IMR-90 (cell line): ENCODE measurements at regions not wholly inside any gene's neighbourhood (a gene's known extent, or its start where the extent isn't known, plus 50 kb on each side); places are given as distances from the start of the nearest gene placed in this dataset.

Experiments used
- ATAC-seq: fragments of 200-7000 bp; cut with Tn5 transposase; 2 replicates; pipeline ENCODE4 v1.9.1; 2020; ENCODE audit warnings: low read depth, mild to moderate bottlenecking, moderate library complexity
- BruUV-seq: library from RNA; stranded (reverse); fragments of 400-500 nt; replicated peaks from 2 replicates; lab custom pipeline; 2021; lab: Mats Ljungman, UMichigan
- CTCF ChIA-PET: fragments of 300-600 bp; formaldehyde crosslinking; extraction: SDS; loops from one replicate; lab custom pipeline; 2021; ENCODE audit warnings: antibody characterized with exemption; lab: Yijun Ruan, JAX
- POLR2A ChIA-PET: fragments of 300-600 bp; sonication (Branson Sonifier 250); formaldehyde crosslinking; loops from one replicate; lab custom pipeline; 2022; ENCODE audit warnings: antibody characterized with exemption; ENCODE audit not compliant: unreplicated experiment; lab: Charles Lee
- DNase-seq: peaks from one replicate; pipeline ENCODE4 v3.0.0; 2013
- H2AFZ ChIP-seq: replicated peaks from 2 replicates; pipeline ENCODE3; 2013; ENCODE audit warnings: low read length, mild to moderate bottlenecking; ENCODE audit not compliant: poor library complexity
- H2AK5ac ChIP-seq: 2 replicates; pipeline ENCODE4 v1.6.1; 2013; ENCODE audit warnings: low read depth, low read length, inconsistent platforms
- H2AK9ac ChIP-seq: replicated peaks from 2 replicates; pipeline ENCODE3; 2013; ENCODE audit warnings: mild to moderate bottlenecking, low read depth, low read length, moderate library complexity; ENCODE audit not compliant: poor library complexity
- H2BK120ac ChIP-seq: 2 replicates; pipeline ENCODE4 v1.6.1; 2013; ENCODE audit warnings: low read depth, low read length, inconsistent platforms
- H2BK15ac ChIP-seq: 3 replicates; pipeline ENCODE4 v1.6.1; 2013; ENCODE audit warnings: low read depth, low read length, inconsistent platforms
- H2BK20ac ChIP-seq: 2 replicates; pipeline ENCODE4 v1.6.1; 2013; ENCODE audit warnings: low read depth, mild to moderate bottlenecking, inconsistent platforms, low read length, moderate library complexity
- H2BK5ac ChIP-seq: 2 replicates; pipeline ENCODE4 v1.6.1; 2013; ENCODE audit warnings: mild to moderate bottlenecking, low read depth, low read length, inconsistent platforms; ENCODE audit not compliant: poor library complexity, severe bottlenecking
- H3K14ac ChIP-seq: replicated peaks from 2 replicates; pipeline ENCODE4 v1.6.1; 2013; ENCODE audit warnings: low read depth, low read length, inconsistent platforms
- H3K18ac ChIP-seq: 2 replicates; pipeline ENCODE4 v1.6.1; 2013; ENCODE audit warnings: low read depth, low read length, control low read depth
- H3K23ac ChIP-seq: 2 replicates; pipeline ENCODE4 v1.6.1; 2013; ENCODE audit warnings: low read depth, low read length, inconsistent platforms
- H3K27ac ChIP-seq: 2 replicates; pipeline ENCODE4 v1.5.1; 2013; ENCODE audit warnings: mild to moderate bottlenecking, control low read depth, low read length; ENCODE audit not compliant: insufficient read depth
- H3K27me3 ChIP-seq: 2 replicates; pipeline ENCODE4 v1.6.1; 2013; ENCODE audit warnings: low read length; ENCODE audit not compliant: control insufficient read depth, insufficient read depth
- H3K36me3 ChIP-seq: 2 replicates; pipeline ENCODE4 v1.6.1; 2013; ENCODE audit warnings: low read length, mixed read lengths; ENCODE audit not compliant: control insufficient read depth, insufficient read depth
- H3K4ac ChIP-seq: 2 replicates; pipeline ENCODE4 v1.6.1; 2013; ENCODE audit warnings: low read depth, low read length, inconsistent platforms
- H3K4me1 ChIP-seq: 2 replicates; pipeline ENCODE4 v1.6.1; 2013; ENCODE audit warnings: low read length, mixed read lengths; ENCODE audit not compliant: control insufficient read depth, insufficient read depth
- H3K4me2 ChIP-seq: 2 replicates; pipeline ENCODE4 v1.6.1; 2013; ENCODE audit warnings: low read depth, mild to moderate bottlenecking, control low read depth, low read length, moderate library complexity
- H3K4me3 ChIP-seq: 2 replicates; pipeline ENCODE4 v1.5.1; 2013; ENCODE audit warnings: low read depth, mild to moderate bottlenecking, control low read depth, low read length, moderate library complexity; ENCODE audit not compliant: insufficient read depth
- H3K56ac ChIP-seq: 2 replicates; pipeline ENCODE4 v1.6.1; 2013; ENCODE audit warnings: low read length, inconsistent platforms; ENCODE audit not compliant: insufficient read depth; ENCODE audit errors: extremely low read depth
- H3K79me1 ChIP-seq, 2 experiments: 2 replicates each; pipeline ENCODE4 v1.6.1; 2013; ENCODE audit warnings: low read length in 2 of 2, inconsistent platforms in 1 of 2, low read depth in 1 of 2
- H3K9ac ChIP-seq: 2 replicates; pipeline ENCODE4 v1.6.1; 2013; ENCODE audit warnings: low read depth, low read length, control low read depth
- H3K9me1 ChIP-seq: 2 replicates; pipeline ENCODE4 v1.6.1; 2013; ENCODE audit warnings: low read length, inconsistent platforms; ENCODE audit not compliant: insufficient read depth
- H3K9me3 ChIP-seq: 2 replicates; pipeline ENCODE4 v1.6.1; 2013; ENCODE audit warnings: low read length; ENCODE audit not compliant: control insufficient read depth, insufficient read depth
- H4K20me1 ChIP-seq: 2 replicates; pipeline ENCODE4 v1.6.1; 2013; ENCODE audit warnings: low read length, inconsistent platforms; ENCODE audit not compliant: insufficient read depth
- H4K5ac ChIP-seq: 2 replicates; pipeline ENCODE4 v1.6.1; 2013; ENCODE audit warnings: mild to moderate bottlenecking, low read depth, low read length, control low read depth
- H4K8ac ChIP-seq, 2 experiments: 2 replicates each; pipeline ENCODE4 v1.6.1; 2013; ENCODE audit warnings: low read depth in 2 of 2, low read length in 2 of 2, control low read depth in 1 of 2, inconsistent platforms in 1 of 2
- H4K91ac ChIP-seq: 2 replicates; pipeline ENCODE4 v1.6.1; 2013; ENCODE audit warnings: low read depth, low read length, inconsistent platforms; ENCODE audit not compliant: insufficient read depth
- CEBPB ChIP-seq: IDR thresholded peaks from 2 replicates; pipeline ENCODE4 v1.6.1; 2012; ENCODE audit warnings: low read depth, low read length, improper control_type of control experiment
- CHD1 ChIP-seq: IDR thresholded peaks from 2 replicates; pipeline ENCODE4 v1.6.1; 2012; ENCODE audit warnings: low read depth, low read length, improper control_type of control experiment
- WGBS, 2 experiments: methylation state at CpG; one replicate each; pipeline versions ENCODE4 v1.1.5 to v1.1.7; 2013; ENCODE audit warnings: missing lambda C conversion rate in 2 of 2; ENCODE audit not compliant: insufficient read length in 1 of 2; ENCODE audit errors: extremely low coverage in 2 of 2; 5-methylcytosine and 5-hydroxymethylcytosine counted together
- dilution Hi-C: fragments of 300-500 bp; cut with HindIII; formaldehyde crosslinking; loops from one replicate; pipeline ENCODE4 v1.14.3; 2018; ENCODE audit warnings: low sequenced_read_pairs; ENCODE audit not compliant: unreplicated experiment
- in situ Hi-C: fragments of 300-500 bp; cut with MboI; formaldehyde crosslinking; loops from 3 replicates; pipeline ENCODE4 v1.14.3; 2019; ENCODE audit warnings: low sequenced_read_pairs, inconsistent platforms, mixed read lengths
- intact Hi-C: fragments of 100-400 bp; cut with micrococcal nuclease; formaldehyde crosslinking; loops from 2 replicates; pipeline ENCODE4 v1.10.0; 2022

DNA sequence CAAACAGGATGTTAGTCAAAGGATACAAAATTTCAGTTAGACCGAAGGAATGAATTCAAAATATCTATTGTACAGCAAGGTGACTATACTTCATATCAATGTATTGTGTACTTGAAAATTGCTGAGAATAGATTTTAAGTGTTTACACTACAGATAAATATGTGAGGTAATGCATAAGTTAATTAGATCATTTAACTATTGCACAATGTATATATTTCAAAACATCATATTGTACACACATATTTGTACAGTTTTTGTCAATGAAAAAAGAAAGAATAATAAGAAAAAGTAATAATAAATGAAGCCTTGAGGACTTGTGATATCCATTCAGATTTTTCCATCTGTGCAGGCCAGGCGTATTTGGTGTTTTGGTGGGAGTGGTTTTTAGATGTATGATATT is 367.4 kb upstream of the SNX7 start:
- intact Hi-C loops (no loop called here), dilution Hi-C loops (no loop called here), in situ Hi-C loops (no loop called here)
- no peak for ATAC-seq
- no peak overlapping the region for H3K4me3 ChIP-seq
- H3K23ac ChIP-seq = no peak overlapping the region
- H2AK9ac ChIP-seq = no peak overlapping the region
- no peak overlapping the region for H4K8ac ChIP-seq
- H3K79me1 ChIP-seq = no peaks in the 10 kb centered on the region
- no TSS peak for BruUV-seq
- H3K9ac ChIP-seq = no peak overlapping the region
- H3K4ac ChIP-seq = no peak overlapping the region
- no peak overlapping the region for H3K18ac ChIP-seq
- no peaks in the 10 kb centered on the region for H3K4me1 ChIP-seq
- H2AFZ ChIP-seq = no peak overlapping the region
- H3K9me1 ChIP-seq = no peaks in the 10 kb centered on the region
- no peak for DNase-seq
- H2BK15ac ChIP-seq = no peak overlapping the region
- H3K4me2 ChIP-seq = no peak overlapping the region
- H2BK120ac ChIP-seq = no peak overlapping the region
- H2BK5ac ChIP-seq = no peak overlapping the region
- TF ChIP-seq CEBPB (peak; percentile 71), CHD1 (no peak)
- WGBS, 2 experiments = no CpG with 5 or more reads among the region's 2 CpGs
- no peak overlapping the region for H2AK5ac ChIP-seq
- H3K14ac ChIP-seq = no peak overlapping the region
- no peaks in the 10 kb centered on the region for H3K27me3 ChIP-seq
- ChIA-PET POLR2A (no interaction called here), CTCF (interaction anchor here (1.0 kb wide), 1 partner anchor 14 kb away, joined by 3 read pairs; no protein-coding TSS in a partner anchor)
- no peak overlapping the region for H4K5ac ChIP-seq
- H2BK20ac ChIP-seq = no peak overlapping the region
- H4K20me1 ChIP-seq = no peaks in the 10 kb centered on the region
- H3K56ac ChIP-seq = no peak overlapping the region; the same call in 1 of the 2 replicates
- no peaks in the 10 kb centered on the region for H3K36me3 ChIP-seq
- no peak overlapping the region for H3K27ac ChIP-seq
- no peak overlapping the region for H4K91ac ChIP-seq
- H3K9me3 ChIP-seq = no peaks in the 10 kb centered on the region
